Ovary (tissue), 3 donors: ENCODE measurements at regions not wholly inside any gene's neighbourhood (a gene's known extent, or its start where the extent isn't known, plus 50 kb on each side); places are given as distances from the start of the nearest gene placed in this dataset.

Experiments used
- CTCF ChIP-seq, 3 donors: fragments of 450-650 bp in 2 of 3; fragments of 200-600 bp in 1 of 3; IDR thresholded peaks; one replicate each; pipeline versions ENCODE4 v1.5.1 to v1.8.0; 2016 to 2022; ENCODE audit warnings: antibody characterized with exemption in 3 of 3, mild to moderate bottlenecking in 1 of 3
- EP300 ChIP-seq: sonication (generic); formaldehyde crosslinking; IDR thresholded peaks from one replicate; pipeline ENCODE4 v1.6.1; 2017; ENCODE audit warnings: antibody characterized with exemption
- POLR2A ChIP-seq: fragments of 450-650 bp; IDR thresholded peaks from one replicate; pipeline ENCODE4 v1.6.1; 2017; ENCODE audit warnings: antibody characterized with exemption, mild to moderate bottlenecking, moderate library complexity
- donor health status: DM: no; HTN: no; CAD: no.

GRCh38 chr10:33626798-33627466, 292.5 kb upstream of the NRP1 start:
- no peak for TF ChIP-seq CTCF (IDR thresholded peaks at IDR 0.05)
- TF ChIP-seq POLR2A = no peak
- TF ChIP-seq EP300 = no peak
